ENCODE measurements at regions not wholly inside any gene's neighbourhood (a gene's known extent, or its start where the extent isn't known, plus 50 kb on each side); places are given as distances from the start of the nearest gene placed in this dataset.

- DNase-seq (ENCODE audit: low spot score) = no peak
Measured at GRCh38 chr13:40024204-40024966, 368.9 kb downstream of the COG6 start.

GRCh38 chr13:40024967-40025714 lies 369.7 kb downstream of the COG6 start:
- no peak for DNase-seq (ENCODE audit: low spot score)
- no peak for TF ChIP-seq CTCF (IDR thresholded peaks at IDR 0.05; ENCODE audit: extremely low read depth, missing control alignments)

More at GRCh38 chr13:40024204-40024966, 368.9 kb downstream of the COG6 start:
- TF ChIP-seq CTCF (IDR thresholded peaks at IDR 0.05; ENCODE audit: extremely low read depth, missing control alignments) = no peak

- peak; percentile 61 for DNase-seq (ENCODE audit: low spot score)
- TF ChIP-seq CTCF (IDR thresholded peaks at IDR 0.05; ENCODE audit: extremely low read depth, missing control alignments) = no peak
Measured at GRCh38 chr13:40026174-40026585, 370.7 kb downstream of the COG6 start.

GRCh38 chr13:40026741-40027140 lies 371.3 kb downstream of the COG6 start:
- no peak for TF ChIP-seq CTCF (IDR thresholded peaks at IDR 0.05; ENCODE audit: extremely low read depth, missing control alignments)
- DNase-seq (ENCODE audit: low spot score) = peak; percentile 28

- no peak for TF ChIP-seq CTCF (IDR thresholded peaks at IDR 0.05; ENCODE audit: extremely low read depth, missing control alignments)
- no peak for DNase-seq (ENCODE audit: low spot score)
Measured at GRCh38 chr13:40028446-40028845, 373.0 kb downstream of the COG6 start.

- DNase-seq (ENCODE audit: low spot score) = no peak
- no peak for TF ChIP-seq CTCF (IDR thresholded peaks at IDR 0.05; ENCODE audit: extremely low read depth, missing control alignments)
Measured at GRCh38 chr13:40031031-40031430, 375.6 kb downstream of the COG6 start.

- DNase-seq (ENCODE audit: low spot score) = no peak
- no peak for TF ChIP-seq CTCF (IDR thresholded peaks at IDR 0.05; ENCODE audit: extremely low read depth, missing control alignments)
Measured at GRCh38 chr13:40039061-40039460, 383.6 kb downstream of the COG6 start.

Data from GM20000 (cell line).